Loucy (cell line): ENCODE measurements at regions not wholly inside any gene's neighbourhood (a gene's known extent, or its start where the extent isn't known, plus 50 kb on each side); places are given as distances from the start of the nearest gene placed in this dataset.

Source experiments
- H2AFZ ChIP-seq: fragments of 200-600 bp; sonication (generic); 2 replicates; pipeline ENCODE4 v1.6.0; 2016; ENCODE audit warnings: antibody characterized with exemption, mild to moderate bottlenecking, low read length, moderate library complexity
- H3F3A ChIP-seq: fragments of 200-600 bp; 2 replicates; pipeline ENCODE4 v1.6.0; 2016; ENCODE audit warnings: antibody characterized with exemption, low read depth, mild to moderate bottlenecking
- H3K27me3 ChIP-seq: fragments of 200-600 bp; sonication (generic); 2 replicates; pipeline ENCODE4 v1.6.1; 2014; ENCODE audit warnings: low read length, mild to moderate bottlenecking; ENCODE audit not compliant: insufficient read depth, poor library complexity, severe bottlenecking
- H3K36me3 ChIP-seq: fragments of 200-600 bp; sonication (generic); 2 replicates; pipeline ENCODE4 v1.6.1; 2016; ENCODE audit warnings: low read length; ENCODE audit not compliant: insufficient read depth
- H3K4me1 ChIP-seq: fragments of 200-600 bp; sonication (generic); 2 replicates; pipeline ENCODE4 v1.5.1; 2014; ENCODE audit warnings: low read length, mild to moderate bottlenecking; ENCODE audit not compliant: insufficient read depth, poor library complexity, severe bottlenecking
- H3K4me2 ChIP-seq: fragments of 200-600 bp; sonication (generic); 2 replicates; pipeline ENCODE4 v1.6.0; 2014; ENCODE audit warnings: antibody characterized with exemption, low read length, low read depth, mild to moderate bottlenecking; ENCODE audit not compliant: poor library complexity, severe bottlenecking
- H3K4me3 ChIP-seq: fragments of 200-600 bp; sonication (generic); 2 replicates; pipeline ENCODE4 v1.5.1; 2014; ENCODE audit warnings: low read length, mild to moderate bottlenecking, mixed read lengths; ENCODE audit not compliant: poor library complexity, severe bottlenecking
- H3K79me2 ChIP-seq: fragments of 200-600 bp; sonication (generic); 2 replicates; pipeline ENCODE4 v1.6.1; 2014; ENCODE audit warnings: low read length; ENCODE audit not compliant: insufficient read depth
- H3K9ac ChIP-seq: fragments of 200-600 bp; sonication (generic); 2 replicates; pipeline ENCODE4 v1.6.0; 2014; ENCODE audit warnings: mild to moderate bottlenecking, low read depth, low read length, moderate library complexity; ENCODE audit not compliant: poor library complexity, severe bottlenecking
- H3K9me2 ChIP-seq: fragments of 200-600 bp; sonication (generic); replicated peaks from 2 replicates; pipeline ENCODE4 v1.6.1; 2016; ENCODE audit warnings: low read depth, low read length, mixed read lengths
- H3K9me3 ChIP-seq: fragments of 200-600 bp; sonication (generic); 2 replicates; pipeline ENCODE4 v1.6.1; 2014; ENCODE audit warnings: mild to moderate bottlenecking, antibody characterized with exemption, low read length, low read depth; ENCODE audit not compliant: insufficient read depth
- H4K20me1 ChIP-seq: fragments of 200-600 bp; sonication (generic); 2 replicates; pipeline ENCODE4 v1.6.0; 2014; ENCODE audit warnings: antibody characterized with exemption, low read length, mild to moderate bottlenecking; ENCODE audit not compliant: insufficient read depth, poor library complexity, severe bottlenecking
- CTCF ChIP-seq: fragments of 200-600 bp; sonication (generic); conservative IDR thresholded peaks from 2 replicates; pipeline ENCODE4 v1.5.1; 2014; ENCODE audit warnings: mild to moderate bottlenecking, antibody characterized with exemption, low read length
- EZH2phosphoT487 ChIP-seq: fragments of 200-600 bp; IDR thresholded peaks from 2 replicates; pipeline ENCODE4 v1.6.1; 2018; ENCODE audit warnings: antibody characterized with exemption, mild to moderate bottlenecking, moderate library complexity, borderline replicate concordance

- TF ChIP-seq EZH2phosphoT487 (no peak), CTCF (no peak)
These were observed 53.8 kb downstream of the ADM start for GRCh38 chr11:10358696-10359095.

GRCh38 chr11:10359171-10359570, 54.3 kb downstream of the ADM start:
- H3K4me1 ChIP-seq: peaks cover 6% of the 10 kb centered on the region
- H3K4me3 ChIP-seq: no peak overlapping the region
- H4K20me1 ChIP-seq: no peaks in the 10 kb centered on the region
- no peaks in the 10 kb centered on the region for H3K79me2 ChIP-seq
- H2AFZ ChIP-seq: no peak overlapping the region
- H3K36me3 ChIP-seq: no peaks in the 10 kb centered on the region
- TF ChIP-seq EZH2phosphoT487 (no peak), CTCF (no peak)
- no peaks in the 10 kb centered on the region for H3K9me3 ChIP-seq
- no peak overlapping the region for H3K9ac ChIP-seq
- no peaks in the 10 kb centered on the region for H3K27me3 ChIP-seq
- 0 out of 2 replicates have a peak, but pooled peaks cover 3% of the 10 kb centered on the region for H3F3A ChIP-seq
- H3K9me2 ChIP-seq: no peaks in the 10 kb centered on the region
- H3K4me2 ChIP-seq: no peak overlapping the region

More at GRCh38 chr11:10358696-10359095, 53.8 kb downstream of the ADM start:
- 0 out of 2 replicates have a peak, but pooled peaks cover 2% of the 10 kb centered on the region for H3F3A ChIP-seq
- peaks cover 6% of the 10 kb centered on the region for H3K4me1 ChIP-seq
- no peak overlapping the region for H3K4me2 ChIP-seq
- no peak overlapping the region for H3K4me3 ChIP-seq
- H3K9me2 ChIP-seq: no peaks in the 10 kb centered on the region
- no peaks in the 10 kb centered on the region for H3K27me3 ChIP-seq
- H3K9ac ChIP-seq: no peak overlapping the region
- H4K20me1 ChIP-seq: no peaks in the 10 kb centered on the region
- no peaks in the 10 kb centered on the region for H3K79me2 ChIP-seq
- H3K36me3 ChIP-seq: no peaks in the 10 kb centered on the region
- no peaks in the 10 kb centered on the region for H3K9me3 ChIP-seq
- no peak overlapping the region for H2AFZ ChIP-seq

DNA sequence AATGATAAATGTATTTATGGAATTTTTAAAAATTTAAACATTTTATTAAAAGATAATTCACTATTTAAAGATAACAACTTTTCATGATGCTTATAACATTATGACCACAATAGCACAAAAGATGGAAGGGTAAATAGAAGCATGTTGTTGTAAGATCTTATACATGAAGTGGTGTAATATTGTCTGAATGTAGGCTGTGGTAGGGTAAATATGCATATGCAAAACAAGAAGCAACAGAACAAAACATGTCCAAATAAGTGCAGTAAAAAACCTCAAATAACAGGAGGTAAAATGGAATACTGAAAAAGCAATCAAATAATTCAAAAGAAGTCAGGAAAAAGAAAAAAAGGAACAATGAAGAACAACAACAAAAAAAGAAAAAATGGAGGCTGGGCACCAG, 56.0 kb downstream of the ADM start:
- H3K79me2 ChIP-seq: no peaks in the 10 kb centered on the region
- no peak overlapping the region for H3K9ac ChIP-seq
- H3K4me1 ChIP-seq: peaks cover under 1% of the 10 kb centered on the region
- no peaks in the 10 kb centered on the region for H3K27me3 ChIP-seq
- 0 out of 2 replicates have a peak, but pooled peaks cover 3% of the 10 kb centered on the region for H3F3A ChIP-seq
- H4K20me1 ChIP-seq: no peaks in the 10 kb centered on the region
- no peaks in the 10 kb centered on the region for H3K9me2 ChIP-seq
- no peak overlapping the region for H3K4me2 ChIP-seq
- no peaks in the 10 kb centered on the region for H3K36me3 ChIP-seq
- no peak overlapping the region for H3K4me3 ChIP-seq
- H3K9me3 ChIP-seq: no peaks in the 10 kb centered on the region
- H2AFZ ChIP-seq: no peak overlapping the region
- TF ChIP-seq CTCF: no peak
- TF ChIP-seq EZH2phosphoT487: no peak
